Activated CD4-positive, alpha-beta T cell treated with anti-CD3 and anti-CD28 coated beads, Interleukin-2, amount 50 U/mL, for 16 hours (primary cell): ENCODE measurements at regions not wholly inside any gene's neighbourhood (a gene's known extent, or its start where the extent isn't known, plus 50 kb on each side); places are given as distances from the start of the nearest gene placed in this dataset.

Source experiments
- DNase-seq: peaks from one replicate; pipeline ENCODE4 v3.0.0-alpha.2; 2020

DNA sequence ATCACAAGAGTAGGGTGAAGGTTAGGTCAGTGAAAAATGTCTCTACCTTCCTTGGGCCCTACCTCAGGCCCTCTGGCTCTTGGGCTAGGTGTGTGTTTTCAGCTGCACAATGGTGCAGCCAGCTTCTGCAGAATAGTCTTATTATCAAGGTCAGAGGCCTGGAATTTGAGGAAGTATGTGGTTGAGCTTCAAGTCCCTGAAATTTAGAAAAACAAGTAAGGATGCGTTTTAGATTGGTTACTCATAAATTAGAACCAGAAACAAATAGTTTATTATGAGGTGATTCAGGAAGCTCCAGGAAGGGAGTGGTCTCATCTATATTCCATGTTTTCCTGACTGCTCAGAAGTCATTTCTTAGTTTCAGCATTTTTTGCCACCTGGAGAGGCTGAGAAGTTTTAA lies 204.2 kb upstream of the CELF4 start:
- DNase-seq: no peak

DNA sequence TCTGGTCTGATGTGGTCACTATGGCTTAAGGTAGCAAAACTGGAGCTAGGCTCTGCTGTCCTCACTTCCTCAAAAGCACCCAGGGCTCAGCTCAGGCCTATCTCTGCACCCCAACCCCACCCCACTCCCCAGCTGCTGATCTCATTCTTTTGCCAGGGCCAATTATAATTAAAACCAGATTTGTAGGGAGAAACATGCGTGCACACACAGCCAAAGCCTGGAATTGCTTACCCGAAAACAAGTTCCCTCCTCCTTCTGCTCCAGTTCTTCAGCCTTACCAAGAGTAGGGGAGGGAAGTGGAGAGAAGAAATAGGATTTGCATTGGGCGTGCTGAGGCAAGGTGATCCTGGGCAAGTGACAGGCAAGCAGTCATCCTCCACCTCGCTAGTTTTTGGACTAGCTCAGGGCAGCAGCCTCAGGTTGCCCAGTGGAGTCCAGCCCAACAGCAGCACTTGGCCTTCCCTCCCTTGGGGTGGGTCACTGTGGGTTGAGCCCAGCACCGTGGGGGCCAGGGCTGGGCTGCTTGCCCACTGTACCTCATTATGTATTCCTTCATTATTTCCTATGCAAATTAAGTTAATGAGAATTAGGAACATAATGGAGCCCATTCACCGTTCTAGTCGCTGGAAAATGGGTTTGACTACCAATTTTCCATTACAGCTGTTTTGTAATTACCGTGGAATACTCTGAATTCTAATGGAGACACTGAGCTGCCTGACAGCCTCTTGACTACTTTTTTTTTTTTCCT lies 199.1 kb upstream of the CELF4 start:
- DNase-seq: no peak

DNA sequence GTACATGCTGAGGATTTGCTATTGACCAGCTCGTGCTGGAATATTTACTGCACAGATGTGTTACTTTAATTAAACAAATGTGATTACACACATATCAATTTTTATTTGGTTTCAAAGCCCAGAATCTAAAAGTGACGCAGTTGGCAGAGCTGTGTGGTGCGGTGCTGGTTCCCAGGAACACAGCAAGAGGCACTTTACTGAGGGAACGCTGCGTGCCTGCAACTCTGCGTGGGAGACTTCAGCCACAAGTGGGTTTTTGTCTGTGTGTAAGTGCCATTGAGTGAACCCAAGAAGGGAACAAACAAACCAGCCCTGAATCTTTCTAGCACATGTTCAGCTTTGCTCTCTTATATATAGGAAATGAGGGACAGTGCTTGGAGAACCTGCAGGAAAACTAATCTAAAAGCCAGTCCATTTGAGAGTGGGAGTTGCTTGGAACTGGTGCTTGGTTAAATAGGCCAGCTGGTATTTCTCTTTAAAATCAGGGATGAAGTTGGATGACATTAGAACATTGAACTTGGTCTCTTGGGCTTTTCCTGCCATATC lies 196.6 kb upstream of the CELF4 start:
- DNase-seq: no peak

DNA sequence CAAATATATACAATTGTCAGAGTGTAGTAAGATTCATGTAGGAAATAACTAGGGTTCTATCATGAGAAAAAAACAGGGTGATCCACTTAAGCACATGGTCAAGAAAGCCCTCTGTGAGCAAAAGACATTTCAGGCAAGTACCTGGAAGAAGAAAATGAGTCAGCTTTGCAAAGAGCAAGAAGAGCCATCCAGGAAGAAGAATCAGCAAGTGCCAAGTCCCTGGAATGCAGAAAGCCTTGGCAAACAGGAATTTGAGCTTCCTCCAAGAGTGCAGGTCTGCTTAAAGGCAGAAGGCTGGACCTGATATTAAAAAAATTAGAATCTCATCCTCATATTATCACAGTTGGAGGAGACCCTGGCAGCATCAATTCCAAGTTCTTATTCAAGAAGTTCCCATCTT lies 188.5 kb upstream of the CELF4 start:
- DNase-seq: no peak

DNA sequence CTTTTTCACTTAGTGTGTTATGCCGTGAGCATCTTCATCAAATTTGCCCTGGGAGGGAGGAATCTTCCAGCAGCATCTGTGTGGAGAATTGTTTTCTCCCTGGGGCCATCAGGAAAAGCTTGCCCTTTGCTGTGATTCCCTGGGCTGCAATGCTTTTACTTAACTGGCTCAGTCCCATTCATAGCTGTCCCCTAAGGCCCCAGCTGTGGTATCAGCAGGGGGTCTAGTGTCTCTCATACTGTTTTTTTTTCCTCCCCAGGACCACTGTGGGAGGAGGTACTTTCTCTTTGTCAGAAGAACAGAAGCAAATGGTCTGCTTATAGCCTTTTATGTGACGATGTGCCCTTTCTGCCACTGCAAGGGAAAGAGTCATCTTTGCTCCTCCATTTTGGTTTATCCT lies 176.8 kb upstream of the CELF4 start:
- no peak for DNase-seq

DNA sequence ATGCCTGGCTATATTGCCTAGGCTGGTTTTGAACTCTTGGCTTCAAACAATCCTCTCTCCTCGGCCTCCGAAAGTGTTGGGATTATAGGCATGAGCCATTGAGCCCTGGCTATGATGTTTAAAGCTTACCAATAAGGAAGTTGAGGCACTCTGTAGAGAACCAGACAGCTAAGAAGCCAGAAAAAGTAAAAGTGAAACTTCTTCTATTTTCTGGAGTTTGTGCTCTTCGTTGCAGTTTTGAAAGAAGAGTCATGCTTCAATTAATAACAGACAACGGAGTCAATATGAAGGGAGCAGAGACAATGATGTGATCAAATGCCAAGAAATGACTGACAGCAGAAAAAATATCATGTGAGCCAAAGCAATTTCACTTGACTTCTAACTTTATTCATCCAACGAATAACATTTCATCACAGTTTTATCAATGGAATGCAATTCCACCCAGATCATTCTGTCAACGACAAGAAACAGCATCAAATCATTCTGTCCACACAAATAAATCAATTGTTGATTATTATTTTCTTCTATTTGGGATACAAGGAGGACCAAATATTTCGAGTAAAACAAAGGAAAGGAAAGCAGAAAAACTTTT lies 175.5 kb upstream of the CELF4 start:
- no peak for DNase-seq

DNA sequence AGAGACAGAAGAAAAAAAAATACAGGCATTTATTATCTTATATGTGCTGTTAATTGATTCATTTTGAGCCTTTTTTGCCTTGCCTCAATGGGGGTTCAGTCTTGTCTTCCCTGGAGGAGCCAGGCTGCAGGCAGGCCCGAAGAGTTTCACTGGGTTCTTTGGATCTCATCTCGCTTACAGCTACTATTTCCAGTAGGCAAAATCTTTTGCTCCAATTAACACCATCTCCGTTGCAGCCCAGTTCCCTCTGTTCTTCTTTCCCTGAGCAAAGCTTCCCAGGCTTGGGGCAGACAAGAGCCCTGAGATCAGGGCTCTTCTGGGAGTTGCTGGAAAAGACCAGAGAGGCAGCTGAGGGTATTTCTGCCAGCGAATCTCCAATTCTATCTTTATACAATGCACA lies 168.8 kb upstream of the CELF4 start:
- no peak for DNase-seq

DNA sequence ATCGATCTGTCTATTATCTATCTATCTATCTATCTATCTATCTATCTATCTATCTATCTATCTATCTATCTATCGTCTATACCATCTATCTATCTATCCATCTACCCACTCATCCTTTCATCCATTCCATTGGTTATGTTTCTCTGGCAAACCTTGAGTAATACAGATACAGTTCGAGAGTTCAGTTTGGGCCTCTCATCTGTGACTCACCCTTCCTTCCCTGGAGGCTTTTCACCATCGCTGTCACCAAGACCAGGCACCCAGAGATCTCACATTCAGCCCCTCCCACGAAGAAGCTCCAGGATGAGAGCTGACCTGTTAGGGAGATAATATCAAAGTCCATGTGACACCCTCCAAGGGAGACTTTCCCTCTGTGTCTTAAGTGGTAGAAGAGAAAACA lies 164.1 kb upstream of the CELF4 start:
- no peak for DNase-seq

DNA sequence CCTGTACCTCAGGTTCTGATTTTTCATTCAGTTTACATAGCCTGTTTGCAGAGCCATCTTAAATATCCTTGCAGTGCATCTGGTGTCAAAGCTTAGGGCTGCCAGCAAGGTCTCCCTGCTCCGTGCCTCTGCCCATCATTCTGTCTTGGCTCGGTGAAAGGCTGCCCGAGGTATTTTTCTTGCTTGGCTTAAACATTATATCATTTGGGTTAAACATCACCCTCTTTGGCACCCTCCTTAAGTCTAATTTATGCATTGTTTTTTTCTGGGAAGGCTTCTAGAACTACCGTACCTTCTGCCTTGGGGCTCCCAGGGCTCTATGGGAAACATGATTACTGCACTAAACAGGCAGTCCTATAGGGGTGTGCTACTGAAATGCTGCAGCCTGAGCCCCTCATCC lies 158.6 kb upstream of the CELF4 start:
- no peak for DNase-seq

DNA sequence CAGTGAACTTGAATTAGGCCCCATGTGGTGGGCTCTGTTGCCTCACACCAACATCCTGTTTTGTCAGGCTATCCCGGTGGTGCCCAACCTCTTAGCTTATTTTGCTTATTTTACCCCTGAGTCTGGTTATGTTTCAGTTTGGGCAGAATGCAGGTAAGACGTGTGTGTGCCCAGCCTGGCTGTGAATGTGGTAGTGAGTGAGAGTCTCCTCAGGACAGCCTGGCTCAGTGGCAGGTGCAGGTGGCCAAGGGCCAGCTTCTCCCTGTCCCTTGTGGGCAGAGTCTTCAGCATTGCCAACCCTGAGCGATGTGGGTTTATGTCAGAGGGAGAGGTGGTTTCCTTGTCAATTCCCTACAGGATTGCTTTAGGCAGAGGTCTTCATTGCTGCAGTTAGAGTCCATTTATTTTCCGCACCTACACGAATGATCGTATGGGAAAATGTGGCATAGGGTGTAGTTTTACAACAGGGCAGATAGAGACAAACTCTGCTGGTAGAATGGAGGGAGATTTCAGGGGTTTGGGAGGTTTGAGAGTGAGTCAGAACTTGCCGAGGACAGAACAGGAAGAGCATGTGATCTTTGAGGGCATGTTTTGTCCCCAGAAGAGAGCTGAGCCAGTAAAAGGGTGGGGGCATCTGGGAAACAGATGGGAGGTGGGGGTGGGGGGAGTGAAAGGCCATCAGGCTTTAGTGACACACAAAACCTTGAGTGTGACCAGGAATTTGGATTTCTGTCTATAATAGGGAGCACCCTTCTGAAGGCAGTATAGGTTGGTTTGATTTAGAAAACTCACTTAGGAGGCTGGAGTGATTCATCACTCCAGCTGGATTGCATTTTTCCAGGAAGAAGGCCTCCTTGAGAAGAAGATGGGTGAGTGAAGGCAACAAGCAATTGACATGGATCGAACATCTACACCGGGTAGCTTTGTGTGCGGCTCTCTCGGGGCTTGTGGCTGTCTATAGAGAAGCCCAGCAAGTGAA lies 156.2 kb upstream of the CELF4 start:
- DNase-seq: no peak

DNA sequence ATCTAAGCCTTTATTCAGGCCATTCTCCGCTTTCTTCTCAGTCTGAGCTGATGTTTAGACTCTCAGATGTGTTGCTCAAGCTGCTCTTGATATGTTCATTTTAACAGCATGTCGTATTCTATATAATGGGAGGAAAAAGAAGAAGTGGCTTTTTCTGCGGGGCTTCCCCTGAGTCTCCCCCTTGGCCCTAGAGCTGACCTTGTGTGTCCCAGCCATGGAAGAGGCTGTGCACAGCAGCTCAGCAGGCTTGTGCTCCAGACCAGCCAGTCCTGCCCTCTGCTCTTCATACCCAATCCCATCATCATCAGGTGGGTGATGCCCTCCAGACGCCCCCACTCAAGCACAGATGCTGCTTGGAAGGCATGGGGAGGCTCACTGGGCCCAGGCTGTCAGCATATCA lies 155.1 kb upstream of the CELF4 start:
- DNase-seq: no peak

DNA sequence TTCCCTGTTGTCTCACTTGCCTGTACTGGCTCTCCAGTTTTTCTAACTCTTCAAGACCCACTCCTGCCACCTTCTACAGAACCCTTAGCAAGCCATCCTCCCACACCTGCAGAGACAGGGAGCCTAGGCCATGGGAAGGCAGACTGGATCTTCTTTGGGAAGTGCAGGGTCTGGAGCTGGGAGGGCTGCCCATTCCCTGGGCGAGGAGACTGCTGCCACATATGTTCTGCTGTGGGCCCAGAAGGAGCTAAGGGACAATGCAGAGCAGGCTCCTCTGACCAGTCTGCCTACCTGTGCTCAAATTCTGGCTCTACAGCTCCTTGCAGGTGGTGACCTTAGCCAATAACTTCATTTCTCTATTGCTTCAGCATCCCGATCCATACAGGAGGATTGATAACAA lies 152.1 kb upstream of the CELF4 start:
- no peak for DNase-seq

DNA sequence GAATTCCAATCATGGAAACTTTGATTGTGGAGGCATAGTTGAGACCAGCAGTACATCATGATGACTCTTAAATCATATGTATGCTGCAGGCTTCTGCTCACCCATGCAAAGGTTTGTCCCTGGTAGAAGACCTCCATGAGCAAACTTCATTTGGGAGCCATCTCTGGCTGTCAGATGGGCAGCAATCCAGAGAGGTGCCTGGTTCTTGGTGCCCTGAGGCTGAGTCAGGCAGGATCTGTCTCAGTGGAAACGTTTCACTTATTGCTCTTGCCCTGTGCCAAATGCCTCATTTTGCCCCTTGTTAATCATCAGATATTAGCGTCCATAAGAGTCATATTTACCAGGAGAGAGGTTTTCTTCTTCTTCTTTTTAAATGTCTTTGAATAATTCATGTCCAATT lies 151.5 kb upstream of the CELF4 start:
- no peak for DNase-seq

DNA sequence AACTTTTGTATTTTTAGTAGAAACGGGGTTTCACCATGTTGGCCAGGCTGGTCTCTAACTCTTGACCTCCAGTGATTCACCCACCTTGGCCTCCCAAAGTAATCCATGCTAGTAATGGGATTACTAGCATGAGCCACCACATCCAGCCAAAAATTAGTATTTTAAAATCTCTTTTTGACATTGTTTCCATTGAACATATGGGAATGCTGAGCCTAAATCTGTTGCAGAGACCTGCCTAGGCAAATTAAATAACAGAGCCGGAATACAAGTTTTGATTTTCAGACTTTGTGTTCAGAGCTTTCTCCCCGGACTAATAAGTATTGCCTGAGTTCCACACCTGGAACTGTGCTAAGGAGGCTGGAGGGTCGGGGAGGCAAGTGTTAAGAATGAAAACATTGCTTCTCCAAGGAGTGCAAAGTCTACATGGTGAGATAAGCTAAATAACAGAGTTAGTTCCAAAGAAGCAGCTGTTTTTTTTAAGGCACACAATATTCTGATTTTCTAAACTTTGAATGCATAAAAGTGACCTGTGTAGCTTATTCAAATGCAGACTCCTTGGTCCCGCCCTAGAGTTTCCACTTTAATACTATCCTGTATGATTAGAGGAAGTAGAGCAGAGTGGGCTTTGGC lies 150.6 kb upstream of the CELF4 start:
- DNase-seq: no peak

DNA sequence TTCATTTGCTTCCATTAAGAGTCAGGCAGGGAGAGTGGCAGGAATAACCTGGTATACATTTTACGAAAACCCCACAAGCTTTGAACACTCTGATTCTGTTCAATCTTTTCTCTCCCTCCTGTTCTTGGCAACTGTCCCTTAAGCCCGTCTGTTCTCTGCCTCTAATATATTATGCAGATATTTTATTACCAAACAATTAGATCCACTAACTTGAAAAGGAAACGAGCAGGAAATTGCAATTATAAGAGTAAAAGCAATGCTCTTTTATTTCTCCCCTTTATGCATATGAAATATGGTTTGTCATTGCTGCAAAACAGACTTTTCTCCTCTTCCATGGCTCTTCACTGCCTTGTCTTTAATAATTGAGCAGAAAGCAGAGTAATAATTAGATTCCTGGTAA lies 149.1 kb upstream of the CELF4 start:
- DNase-seq: no peak

DNA sequence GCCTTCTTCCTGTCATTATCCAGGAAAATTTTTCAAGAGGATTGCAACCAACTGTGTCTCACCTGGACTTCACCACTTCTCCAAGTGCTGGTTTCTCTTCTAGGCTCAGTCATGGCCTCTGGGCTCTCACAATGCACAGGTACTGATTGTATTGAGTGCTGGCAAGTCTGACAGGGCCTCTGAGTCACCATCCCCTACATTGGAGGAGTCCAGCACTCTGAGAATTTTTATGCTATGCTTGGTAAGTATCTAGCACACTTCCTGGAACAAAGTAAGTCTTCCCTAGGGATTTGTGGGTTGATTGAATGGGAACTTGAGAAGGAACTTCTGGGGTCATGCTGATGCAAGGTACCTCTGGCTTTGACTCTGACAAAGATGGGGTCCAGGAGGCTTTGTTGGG lies 147.2 kb upstream of the CELF4 start:
- no peak for DNase-seq

DNA sequence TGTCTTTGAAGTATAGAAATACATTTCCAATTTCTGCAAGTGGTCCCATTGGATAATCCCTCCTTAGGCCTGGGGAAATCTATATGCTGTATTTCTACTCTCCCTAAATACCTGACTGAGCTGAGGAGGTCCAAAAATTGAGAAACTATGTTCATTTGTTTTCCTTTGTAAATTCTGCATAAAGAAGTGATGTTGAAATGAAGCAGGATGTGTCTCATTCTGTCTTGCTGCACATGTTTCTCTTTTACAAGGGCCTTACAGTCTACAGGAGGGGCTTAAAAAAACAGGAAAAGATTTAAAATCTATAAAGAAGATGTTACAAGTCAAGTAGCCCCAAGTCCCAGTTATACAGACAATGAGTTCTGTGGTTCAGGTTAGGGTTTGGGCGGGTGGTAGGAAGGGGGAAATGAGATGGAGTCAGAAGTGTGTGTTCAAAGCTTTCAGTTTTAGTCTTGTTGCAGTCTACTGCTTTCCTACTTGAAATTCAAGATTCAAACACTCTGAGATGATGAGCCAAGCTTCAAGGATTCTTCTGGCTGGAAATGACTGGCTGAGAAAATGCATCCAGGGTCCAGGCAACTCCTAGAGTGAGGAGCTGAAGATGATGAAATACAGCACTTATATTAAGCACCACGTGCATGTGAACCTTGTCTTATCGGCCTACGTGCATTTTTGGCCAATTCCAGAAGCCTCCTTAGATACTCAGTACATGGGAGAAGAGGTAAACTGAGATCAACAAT lies 146.3 kb upstream of the CELF4 start:
- no peak for DNase-seq

DNA sequence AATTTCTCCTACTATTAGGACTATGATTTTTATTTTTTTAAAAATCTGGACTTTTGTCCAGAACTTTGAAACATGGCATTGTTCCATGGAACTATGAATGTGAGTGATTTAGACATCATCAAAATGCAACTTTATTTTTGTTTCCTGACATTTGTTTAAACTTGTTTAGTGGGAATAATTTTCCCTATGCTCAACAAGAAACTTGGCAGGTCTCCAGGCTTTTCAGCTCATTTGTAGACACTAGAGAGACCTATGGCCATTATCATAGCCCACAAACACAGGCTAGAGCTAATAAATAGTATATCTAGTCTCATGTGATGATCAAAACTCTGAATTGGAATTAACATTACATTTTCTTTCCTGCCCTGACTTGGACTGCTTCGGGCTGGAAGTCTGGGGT lies 145.1 kb upstream of the CELF4 start:
- no peak for DNase-seq

DNA sequence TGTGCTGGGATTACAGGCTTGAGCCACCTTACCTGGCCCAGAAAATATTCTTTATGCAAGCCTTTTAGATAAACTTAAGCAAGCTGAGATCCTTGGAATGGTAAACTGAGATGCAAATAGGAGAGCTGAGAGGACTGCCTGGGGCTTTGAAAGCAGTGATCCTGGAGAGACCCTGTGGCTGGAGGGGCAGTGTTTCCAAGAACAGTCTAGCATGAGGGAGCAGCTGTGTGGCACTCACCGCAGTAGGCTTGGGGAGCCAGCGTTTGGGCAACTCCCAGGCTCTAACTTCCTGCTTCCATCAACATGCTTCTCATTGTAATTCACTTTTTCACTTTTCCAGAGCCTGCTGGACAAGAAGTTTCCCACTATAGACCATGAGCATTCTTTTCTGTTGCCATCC lies 144.1 kb upstream of the CELF4 start:
- no peak for DNase-seq

DNA sequence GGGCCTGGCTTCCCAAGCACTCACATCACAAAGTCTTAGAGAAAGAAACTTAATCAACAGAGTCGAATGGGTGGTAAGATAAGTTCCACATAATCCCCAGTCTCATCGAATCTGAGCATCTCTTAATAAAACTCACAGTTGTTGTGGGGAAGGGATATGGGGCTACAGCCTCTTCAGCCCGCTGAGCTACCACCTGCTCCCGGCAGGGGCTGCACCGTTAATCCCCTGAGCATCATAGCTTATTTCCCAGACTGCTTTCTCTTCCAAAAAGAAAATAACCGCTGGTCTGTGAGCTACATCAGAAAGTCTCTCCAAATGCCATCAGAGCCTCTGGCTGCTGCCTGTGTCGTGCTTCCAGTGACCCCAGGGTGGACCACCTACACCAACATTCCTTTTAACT lies 139.4 kb upstream of the CELF4 start:
- DNase-seq: no peak

DNA sequence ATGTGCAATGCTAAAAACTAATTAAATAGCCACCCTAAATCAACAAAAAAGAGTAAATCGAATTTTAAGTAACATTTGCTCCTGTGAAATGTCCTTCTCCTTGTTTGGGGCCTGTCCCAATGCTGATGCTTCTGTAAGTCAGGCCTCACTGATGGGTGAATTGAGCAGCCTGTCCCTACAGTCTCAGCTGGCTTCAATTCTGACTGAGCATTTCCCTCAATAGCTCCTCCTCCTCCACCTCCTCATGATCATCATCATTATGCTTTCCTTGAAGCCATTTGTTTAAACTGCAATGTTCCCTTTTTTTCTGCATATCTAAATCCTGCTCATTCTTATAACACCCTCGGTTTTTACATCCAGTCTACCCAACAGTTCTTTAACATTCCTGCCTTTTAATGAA lies 137.2 kb upstream of the CELF4 start:
- DNase-seq: no peak

DNA sequence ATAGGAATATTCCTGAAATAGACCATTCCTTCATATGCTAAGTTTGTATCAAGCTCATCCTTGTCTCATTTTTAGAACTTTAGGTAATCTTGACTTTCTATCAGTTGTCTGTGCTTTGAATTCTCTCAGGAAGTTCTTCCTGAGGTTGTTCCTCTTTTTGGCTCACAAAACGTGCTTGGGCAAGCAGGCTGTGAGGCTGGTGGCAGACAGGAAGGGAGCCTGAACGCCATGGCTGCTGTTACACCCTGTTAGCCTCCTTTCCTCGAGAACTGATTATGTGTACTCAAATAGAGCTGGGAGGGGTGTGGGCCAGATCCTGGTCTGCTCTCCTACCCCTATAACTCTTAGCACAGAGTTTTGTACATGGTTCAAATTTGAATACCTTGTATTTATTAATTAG lies 136.4 kb upstream of the CELF4 start:
- DNase-seq: no peak
